Erythroblast (primary cell): ENCODE measurements at regions not wholly inside any gene's neighbourhood (a gene's known extent, or its start where the extent isn't known, plus 50 kb on each side); places are given as distances from the start of the nearest gene placed in this dataset.

Source experiments
- GATA1 ChIP-seq: IDR thresholded peaks from 2 replicates; pipeline ENCODE4 v1.6.1; 2011; ENCODE audit warnings: low read depth, mild to moderate bottlenecking, control low read depth, low read length, moderate library complexity
- POLR2A ChIP-seq: IDR thresholded peaks from 2 replicates; pipeline ENCODE4 v1.6.1; 2011; ENCODE audit warnings: mild to moderate bottlenecking, low read length

DNA sequence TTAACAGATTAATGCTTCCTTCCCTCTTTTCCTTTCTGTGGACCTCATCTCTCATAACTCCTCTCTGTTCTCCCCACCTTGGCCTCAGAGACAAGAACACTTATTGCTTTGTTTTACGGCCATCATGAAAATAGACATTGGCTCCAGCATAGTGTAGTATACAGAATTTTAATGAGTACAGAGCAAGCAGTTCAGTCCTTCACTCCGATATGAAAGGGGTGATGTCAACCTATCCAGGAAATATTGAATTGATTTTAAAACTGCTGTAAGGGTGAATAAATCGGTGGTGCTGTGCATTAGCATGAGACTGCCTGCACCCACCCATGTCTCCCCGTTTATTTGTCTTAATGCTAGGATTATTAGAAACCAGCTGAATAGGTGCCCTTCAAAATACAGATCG, 490.9 kb upstream of the TBL1XR1 start:
- TF ChIP-seq POLR2A (no peak), GATA1 (no peak)
